Globus pallidus (tissue), 1 donor: ENCODE measurements at regions not wholly inside any gene's neighbourhood (a gene's known extent, or its start where the extent isn't known, plus 50 kb on each side); places are given as distances from the start of the nearest gene placed in this dataset.
"Not testable (repeated sequence)": the region's sequence is repeated elsewhere in the genome, so short reads cannot be mapped to it uniquely, and the experiment has no call there.

Experiments used
- DNase-seq: peaks from one replicate; pipeline ENCODE4 v3.0.0-alpha.2; 2015; ENCODE audit warnings: low spot score

DNA sequence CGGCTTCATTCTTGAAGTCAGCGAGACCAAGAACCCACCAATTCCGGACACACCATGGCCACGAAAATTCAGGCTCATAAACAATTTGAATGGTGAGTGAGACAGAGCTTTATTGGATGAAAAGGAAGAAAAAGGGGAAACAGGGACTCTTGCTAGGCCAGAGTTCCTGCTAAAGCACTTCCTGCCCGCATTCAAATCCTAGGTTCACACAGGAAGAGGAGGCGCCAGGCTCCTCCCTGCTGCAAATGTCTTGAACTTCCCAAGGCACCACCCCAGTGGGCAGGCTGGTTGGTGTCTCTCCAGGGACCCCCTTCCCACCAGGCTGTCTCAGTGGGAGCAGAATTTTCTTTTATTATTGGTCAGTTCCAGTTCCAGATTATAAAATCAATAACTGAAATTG is 121.2 kb downstream of the FSCB start:
- DNase-seq = no peak

DNA sequence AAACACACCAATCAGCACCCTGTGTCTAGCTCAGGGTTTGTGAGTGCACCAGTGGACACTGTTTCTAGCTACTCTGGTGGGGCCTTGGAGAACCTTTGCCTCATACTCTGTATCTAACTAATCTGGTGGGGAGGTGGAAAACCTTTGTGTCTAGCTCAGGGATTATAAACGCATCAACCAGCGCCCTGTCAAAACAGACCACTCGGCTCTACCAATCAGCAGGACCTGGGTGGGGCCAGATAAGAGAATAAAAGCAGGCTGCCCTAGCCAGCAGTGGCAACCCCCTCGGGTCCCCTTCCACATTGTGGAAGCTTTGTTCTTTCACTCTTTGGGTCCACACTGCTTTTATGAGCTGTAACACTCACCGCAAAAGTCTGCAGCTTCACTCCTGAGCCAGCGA is 121.8 kb downstream of the FSCB start:
- DNase-seq = not testable (repeated sequence)

DNA sequence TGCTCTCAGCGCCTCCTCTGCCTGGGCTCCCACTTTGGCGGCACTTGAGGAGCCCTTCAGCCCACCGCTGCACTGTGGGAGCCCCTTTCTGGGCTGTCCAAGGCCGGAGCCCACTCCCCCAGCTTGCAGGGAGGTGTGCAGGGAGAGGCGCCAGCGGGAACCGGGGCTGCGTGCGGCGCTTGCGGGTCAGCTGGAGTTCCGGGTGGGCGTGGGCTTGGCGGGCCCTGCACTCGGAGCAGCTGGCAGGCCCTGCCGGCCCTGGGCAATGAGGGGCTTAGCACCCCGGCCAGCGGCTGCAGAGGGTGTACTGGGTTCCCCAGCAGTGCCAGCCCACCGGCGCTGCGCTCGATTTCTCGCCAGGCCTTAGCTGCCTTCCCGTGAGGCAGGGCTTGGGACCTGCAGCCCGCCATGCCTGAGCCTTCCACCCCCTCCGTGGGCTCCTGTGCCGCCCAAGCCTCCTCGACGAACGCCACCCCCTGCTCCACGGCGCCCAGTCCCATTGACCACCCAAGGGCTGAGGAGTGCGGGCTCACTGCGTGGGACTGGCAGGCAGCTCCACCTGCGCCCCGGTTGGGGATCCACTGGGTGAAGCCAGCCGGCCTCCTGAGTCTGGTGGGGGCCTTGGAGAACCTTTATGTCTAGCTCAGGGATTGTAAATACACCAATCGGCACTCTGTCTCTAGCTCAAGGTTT is 122.3 kb downstream of the FSCB start:
- not testable (repeated sequence) for DNase-seq

DNA sequence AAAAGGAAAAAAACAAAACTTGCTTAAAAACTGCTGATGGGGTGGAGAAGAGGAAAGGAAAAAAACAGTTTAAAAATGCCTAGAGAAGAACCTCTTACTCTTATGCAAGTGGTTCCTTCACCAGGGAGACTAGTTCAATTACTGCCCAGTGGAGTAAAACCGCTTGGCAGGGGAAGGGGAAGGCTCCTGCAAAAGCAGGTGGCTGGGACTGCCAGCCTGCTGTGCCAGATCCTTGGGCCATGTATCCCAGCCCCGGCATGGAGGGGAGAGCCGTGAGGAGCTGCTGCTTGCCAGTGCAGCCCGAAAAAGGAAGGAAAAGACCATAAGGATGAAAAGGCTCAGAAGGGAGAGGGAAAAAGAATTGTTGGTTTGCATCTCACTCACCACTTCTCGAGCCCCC is 123.0 kb downstream of the FSCB start:
- no peak for DNase-seq

DNA sequence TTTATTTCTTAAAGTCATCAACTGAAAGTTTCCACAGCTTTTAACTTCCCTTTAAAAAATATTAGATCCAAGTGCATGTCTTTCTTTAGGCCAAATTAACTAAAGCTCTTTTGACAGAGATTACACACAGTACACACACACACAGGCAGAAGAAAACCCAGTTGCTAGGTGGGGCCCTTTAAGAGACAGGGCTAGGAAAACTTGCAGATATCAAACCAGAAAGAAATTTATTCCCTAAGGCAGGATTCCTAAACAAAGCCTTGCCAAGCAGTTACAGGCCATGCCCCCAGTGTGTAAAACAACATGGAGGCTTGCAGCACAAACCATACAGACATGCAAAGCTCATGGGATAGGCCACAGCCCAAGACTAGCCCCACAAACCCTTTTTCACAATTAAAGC is 123.4 kb downstream of the FSCB start:
- no peak for DNase-seq

DNA sequence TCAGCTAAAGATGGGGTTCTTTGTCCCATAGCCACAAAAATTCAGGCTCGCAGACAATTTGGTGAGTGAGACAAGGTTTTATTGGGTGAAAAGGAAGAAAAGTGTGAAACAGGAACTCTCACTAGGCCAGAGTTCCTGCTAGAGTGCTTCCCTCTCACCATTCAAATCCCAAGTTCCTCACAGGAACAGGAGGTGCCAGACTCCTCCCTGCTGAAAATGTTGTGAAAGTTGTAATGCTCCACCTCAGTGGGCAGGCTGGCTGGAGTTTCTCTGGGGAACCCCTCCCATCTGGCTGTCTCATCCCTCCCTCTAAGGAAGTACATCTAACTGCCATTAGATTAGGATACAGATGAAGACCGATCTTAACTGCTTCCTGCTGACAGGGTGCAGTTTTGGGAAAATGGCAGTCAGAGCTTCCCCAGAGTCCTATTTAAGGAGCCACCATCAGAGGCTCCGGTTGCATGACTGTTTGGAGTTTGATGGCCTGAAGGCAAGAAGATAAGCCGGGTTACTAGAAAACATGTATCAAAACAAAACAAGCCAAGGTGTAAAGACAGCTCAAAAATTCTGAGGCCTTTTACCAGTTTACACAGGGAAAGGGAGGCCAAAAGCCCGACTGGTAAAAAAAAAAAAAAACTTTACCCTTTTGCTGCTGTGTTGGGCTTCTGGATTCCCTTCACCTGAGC is 127.6 kb downstream of the FSCB start:
- no peak for DNase-seq

DNA sequence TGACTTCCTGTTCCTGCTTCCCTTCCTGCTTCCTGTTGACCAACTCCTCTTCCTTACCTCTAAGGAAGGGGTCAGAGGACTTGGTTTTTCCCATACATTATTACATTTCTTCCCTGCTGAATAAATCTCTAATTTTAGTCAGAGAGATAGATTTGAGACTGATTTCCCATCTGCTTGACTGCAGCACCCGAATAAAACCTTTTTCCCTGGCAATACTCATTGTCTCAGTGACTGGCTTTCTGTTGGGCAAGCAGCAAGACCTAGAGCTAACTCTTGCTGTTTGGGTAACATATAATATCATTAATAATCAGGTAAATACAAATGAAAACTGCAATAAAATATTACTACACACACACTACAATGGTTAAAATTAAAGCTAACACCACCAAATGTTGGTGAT is 132.2 kb downstream of the FSCB start:
- DNase-seq = no peak

DNA sequence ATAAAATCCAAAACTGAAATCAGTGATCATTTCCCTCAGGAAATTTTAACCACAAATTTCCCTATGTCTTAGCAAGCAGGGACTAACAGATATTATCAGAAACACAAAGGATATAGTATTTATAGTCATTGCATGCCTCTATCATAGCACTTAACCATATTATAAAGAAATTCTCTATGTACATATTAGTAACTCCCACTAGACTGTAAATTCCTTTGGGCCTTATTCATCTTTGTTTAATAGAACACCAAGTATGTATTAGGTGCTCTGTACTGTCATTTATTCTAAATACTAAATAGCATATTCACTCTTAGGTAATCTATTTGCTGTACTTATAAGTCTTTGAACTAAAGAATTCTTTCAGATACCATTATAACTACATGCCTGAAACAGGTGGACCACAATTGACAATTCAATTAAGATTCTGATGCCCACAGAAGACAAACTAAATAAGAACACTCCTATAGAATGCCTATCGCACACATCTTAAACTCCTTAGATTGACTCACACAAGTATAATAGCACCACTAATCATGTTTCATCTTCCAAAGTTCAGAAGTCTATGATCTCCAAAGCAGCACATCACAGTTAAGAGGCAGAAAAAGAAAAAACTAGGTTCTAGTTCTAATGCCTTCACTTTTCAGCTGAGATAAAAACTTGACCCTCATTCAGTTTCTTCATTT is 134.1 kb downstream of the FSCB start:
- no peak for DNase-seq

DNA sequence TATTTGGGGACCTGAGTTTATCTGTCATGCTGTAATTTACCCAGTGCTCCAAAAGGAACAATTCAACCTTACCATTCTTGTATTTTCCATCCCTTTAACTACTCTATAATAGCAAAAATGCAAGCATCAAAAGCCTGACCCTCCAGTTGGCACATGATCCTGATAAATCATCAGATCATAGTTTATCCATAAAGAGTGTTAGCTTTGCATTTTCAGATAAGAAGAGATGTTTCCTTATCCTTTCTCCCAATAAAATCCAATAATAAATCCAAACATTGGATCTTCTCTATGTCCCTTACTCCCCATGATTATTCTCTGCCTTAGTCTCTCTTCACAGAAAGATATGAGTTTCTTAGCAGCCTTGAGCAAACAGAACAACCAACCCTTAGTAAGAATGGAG is 134.9 kb downstream of the FSCB start:
- no peak for DNase-seq

DNA sequence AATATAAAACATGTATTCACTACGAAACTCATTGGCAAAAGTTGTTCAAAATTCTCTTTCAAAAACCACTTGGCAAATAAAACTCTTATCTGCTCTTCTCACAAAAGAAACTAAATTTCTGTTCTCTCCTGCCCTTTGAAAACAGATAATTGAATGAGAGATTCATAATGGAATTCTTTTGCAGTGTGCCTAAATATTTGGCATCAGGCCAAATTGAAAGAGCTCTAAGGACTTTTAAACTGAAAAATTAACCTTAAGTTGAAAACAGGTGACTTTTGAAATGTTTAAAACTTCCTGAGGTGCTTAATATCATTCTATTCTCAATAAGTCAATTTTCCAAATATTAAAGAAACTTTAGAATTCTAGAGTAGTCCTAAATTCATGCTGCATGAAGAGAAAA is 136.4 kb downstream of the FSCB start:
- no peak for DNase-seq

DNA sequence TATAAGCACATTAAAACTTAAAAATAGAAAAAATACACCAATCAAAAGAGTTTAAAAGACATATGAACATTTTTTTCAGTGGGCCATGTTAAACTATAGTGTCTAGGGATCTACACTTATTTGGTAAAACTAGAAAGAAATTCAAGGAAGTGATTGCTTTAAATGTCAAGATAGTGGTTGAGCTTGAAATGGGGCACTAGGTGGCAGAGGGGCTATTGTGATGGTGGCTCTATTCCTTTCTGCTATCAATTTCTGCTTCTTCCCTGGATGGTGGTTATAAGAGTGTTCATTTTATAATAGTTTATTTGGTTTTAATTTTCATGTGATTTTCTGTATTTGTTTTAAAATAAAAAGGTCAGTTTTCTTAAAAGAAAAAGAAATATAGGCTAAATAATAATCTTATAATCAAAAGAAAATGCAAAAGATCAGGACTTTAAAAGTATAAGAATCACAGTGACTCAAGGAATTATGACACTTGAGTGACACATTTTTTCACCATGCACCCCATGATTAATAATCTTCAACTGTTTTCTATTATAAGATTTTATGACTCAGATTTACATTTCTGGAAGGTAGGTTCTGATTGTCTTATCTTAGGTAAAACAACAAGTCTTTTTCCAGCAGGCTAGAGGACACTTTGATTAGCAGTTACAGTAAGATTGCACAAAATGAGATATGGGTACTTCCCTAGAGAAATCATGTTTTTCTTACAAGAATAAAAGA is 137.5 kb downstream of the FSCB start:
- no peak for DNase-seq

DNA sequence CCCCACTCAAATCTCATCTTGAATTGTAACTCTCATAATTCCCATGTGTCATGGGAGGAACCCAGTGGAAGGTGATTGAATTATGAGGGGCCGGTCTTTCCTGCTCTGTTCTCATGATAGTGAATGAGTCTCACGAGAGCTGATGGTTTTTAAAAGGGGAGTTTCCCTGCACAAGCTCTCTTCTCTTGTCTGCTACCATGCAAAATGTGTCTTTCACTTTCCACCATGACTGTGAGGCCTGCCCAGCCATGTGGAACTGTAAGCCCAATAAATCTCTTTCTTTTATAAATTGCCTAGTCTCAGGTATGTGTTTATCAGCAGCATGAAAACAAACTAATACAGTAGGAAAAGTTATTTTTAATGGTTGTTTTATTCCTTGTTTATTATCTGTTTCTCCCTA is 146.0 kb downstream of the FSCB start:
- no peak for DNase-seq

DNA sequence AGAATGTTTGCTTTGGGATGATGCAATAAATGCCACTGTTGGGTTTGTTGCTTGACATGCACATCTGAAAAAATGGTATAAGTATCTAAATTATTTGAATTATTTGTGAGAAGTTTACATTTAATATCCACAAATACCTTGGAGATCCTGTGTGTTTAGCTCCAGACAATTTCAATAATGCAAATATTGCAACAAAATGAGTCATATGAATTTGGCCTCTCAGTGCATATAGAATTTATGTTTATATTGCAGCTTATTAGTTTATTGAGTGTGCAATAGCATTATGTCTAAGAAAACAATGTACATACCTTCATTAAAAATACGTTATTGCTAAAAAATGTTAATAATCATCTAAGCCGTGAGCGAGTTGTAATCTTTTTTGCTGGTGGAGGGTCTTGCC is 153.3 kb downstream of the FSCB start:
- no peak for DNase-seq

DNA sequence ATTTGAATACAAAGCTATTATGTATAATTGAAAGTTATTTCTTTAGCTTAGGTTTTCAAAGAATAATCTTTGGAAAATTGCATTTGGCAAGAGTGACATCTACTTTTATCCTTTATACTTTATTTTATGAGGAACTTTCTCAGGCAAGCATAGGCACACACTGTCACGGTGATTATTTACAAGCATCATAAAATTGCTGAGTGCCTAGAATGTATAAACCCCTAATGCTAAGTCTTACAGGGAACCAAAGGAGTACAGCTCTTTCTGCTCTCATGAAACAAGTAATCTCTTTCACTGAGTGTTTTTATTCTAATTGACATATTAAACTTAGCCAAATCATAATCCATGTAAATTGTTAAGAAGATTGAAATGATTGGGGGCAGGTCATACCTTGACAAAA is 154.9 kb downstream of the FSCB start:
- no peak for DNase-seq

DNA sequence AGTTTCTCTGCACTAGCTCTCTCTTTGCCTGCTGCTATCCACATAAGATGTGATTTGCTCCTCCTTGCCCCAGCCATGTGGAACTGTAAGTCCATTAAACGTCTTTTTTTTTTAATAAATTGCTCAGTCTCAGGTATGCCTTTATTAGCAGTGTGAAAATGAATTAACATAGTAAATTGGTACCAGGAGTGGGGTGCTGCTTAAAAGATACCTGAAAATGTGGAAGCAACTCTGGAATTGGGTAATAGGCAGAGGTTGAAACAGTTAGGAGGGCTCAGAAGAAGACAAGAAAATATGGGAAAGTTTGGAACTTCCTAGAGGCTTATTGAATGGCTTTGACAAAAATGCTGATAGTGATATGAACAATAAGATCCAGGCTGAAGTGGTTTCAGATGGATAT is 159.8 kb downstream of the FSCB start:
- DNase-seq = no peak

DNA sequence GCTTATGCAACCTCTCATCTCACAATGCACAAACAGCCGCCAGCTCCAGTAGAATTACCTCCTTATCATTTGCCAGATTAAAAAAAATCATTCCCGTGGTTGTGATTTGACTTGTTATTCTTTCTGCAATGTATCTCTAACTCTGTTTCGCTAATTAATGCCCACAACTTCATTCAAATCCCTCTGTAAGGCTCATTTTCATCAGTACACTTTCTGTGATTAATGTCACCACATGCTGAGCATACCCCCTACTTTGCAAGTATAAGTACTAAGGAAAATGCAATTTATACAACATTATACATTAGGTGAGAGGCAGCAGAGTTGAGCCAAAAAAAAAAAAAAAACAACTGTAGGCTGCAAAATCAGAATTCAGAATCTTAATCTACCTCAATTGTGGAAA is 166.0 kb downstream of the FSCB start:
- no peak for DNase-seq

DNA sequence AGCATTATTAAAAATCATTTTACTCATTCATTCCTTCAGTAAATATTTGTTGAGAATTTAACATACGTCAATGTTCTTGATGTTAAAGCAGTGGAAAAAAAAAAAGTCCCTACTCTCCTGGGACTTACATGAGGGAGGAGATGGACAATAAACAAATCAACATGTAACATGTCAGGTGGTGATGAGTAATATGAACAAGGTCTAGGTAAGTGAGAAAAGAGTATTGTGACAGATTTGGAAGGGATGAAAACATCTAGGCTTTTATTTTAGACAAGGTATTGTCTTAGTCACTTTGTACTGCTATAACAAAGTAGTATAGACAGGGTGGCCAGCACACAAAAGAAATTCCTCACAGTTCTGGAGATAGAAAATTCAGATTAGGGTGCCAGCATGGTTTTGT is 167.2 kb downstream of the FSCB start:
- no peak for DNase-seq

DNA sequence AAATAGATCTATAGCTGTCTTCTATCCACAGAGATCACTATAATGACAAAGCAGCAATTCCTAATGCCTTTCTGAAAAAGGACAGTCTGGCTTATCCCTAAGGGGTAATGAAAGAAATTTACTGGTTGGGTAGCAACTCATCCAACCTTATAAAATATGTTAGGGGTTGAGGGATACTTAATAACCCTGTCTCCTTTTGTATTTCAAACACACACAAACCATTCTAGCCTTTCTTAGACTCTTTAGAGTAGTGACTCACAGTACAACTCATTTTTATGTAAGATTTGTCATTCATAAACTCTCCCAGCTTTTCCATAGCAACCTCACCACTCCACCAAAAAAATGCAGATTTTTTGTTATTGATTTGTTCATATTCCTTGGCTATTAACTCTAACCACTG is 167.9 kb downstream of the FSCB start:
- DNase-seq = no peak

DNA sequence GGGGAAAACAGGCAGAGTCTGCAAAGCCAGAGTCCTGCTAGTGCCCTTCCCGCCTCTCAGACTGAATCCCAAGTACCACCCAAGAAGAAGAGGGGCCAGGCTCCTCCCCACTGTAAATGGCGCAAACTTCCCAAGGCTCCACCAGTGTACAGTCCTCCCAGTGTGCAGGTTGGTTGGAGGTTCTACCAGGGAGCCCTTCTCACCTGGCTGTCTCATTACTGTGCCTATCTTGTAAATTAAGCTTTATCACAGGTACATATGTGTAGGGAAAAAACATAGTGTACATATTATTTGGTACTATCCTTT is 189.7 kb downstream of the FSCB start:
- no peak for DNase-seq

DNA sequence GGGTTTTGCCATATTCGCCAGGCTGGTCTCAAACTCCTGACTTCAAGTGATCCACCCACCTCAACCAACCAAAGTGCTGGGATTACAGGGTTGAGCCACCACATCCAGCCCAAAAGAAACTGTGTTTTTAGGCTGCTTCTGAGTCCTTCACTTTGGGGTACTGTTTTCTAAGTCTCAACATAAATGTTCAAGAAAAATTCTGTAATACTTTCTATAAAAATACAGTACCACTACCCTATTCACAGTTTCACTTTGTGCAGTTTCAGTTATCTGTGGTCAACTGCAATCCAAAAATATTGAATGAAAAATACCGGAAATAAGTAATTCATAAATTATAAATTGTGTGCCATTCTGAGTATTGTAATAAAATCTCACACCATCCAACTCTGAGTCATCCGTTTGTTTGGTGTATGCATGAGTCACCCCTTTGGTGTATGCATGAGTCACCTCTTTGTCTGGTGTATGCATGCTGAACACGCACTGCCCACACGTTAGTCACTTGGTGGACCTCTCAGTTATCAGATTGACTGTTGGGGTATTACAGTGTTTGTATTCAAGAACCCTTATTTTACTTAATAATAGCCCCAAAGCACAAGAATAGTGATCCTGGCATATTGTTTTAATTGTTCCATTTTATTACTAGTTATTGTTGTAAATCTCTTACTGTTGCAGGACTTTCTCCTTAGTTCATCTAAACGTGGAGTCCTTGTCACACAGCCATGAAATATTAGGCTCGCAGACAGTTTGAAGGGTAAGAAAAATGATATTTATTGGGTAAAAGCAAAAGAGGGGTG is 190.2 kb downstream of the FSCB start:
- no peak for DNase-seq

DNA sequence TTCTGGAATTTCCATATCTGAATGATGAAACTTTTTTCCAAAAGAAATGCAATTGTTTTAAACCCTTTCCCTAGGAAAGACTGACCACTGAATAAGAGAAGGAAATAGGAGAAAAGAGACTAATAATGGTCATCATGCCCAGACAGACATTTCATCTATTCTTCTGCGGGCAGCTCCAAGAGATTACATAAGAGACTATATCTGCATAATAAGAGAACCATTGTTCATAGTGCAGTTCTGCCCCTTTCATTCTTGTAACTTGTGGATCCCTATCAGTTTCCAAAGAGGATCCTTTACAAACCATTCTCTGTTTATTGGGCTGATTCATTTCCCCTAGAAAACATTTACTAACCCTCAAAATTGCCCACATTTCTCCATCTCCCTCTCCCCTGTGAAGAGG is 197.8 kb downstream of the FSCB start:
- no peak for DNase-seq

DNA sequence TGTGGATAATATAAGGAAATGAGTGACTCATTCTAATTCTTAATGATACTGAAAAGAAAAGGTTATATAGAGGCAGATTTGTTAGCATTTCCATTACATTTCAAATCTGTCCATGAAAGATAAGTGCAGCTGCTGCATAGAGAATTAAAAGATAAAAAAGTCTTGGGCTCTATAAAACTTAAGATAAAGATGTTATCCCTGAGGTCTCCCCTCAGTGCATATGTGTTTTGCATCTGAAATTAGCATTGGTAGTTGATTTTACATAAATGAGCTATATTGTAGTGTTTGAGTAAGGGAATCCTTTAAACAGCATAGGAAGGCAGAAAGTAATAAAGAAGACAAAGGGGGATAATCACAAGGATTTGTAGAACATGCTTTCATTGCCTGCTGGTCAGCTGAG is 206.2 kb downstream of the FSCB start:
- DNase-seq = no peak
